HepG2 (cell line): ENCODE measurements at regions not wholly inside any gene's neighbourhood (a gene's known extent, or its start where the extent isn't known, plus 50 kb on each side); places are given as distances from the start of the nearest gene placed in this dataset.
A peak's percentile ranks its signal among the peaks of the same experiment; 100 is the strongest.

Experiments
- ATAC-seq: fragments of 200-7000 bp; cut with Tn5 transposase; 3 replicates; pipeline ENCODE4 v1.9.1; 2020; ENCODE audit warnings: mild to moderate bottlenecking, moderate library complexity
- BruUV-seq: library from RNA; stranded (reverse); fragments of 400-500 nt; replicated peaks from 2 replicates; lab custom pipeline; 2021; lab: Mats Ljungman, UMichigan
- CTCF ChIA-PET: fragments of 300-600 bp; formaldehyde crosslinking; extraction: SDS; loops from one replicate; lab custom pipeline; 2021; ENCODE audit warnings: low total read pairs, inconsistent platforms, low intra/inter-chr PET ratio; lab: Yijun Ruan, JAX
- POLR2A ChIA-PET: fragments of 350-600 bp; sonication (Branson Sonifier 250); formaldehyde crosslinking; loops from one replicate; lab custom pipeline; 2020; ENCODE audit warnings: antibody characterized with exemption, inconsistent platforms; lab: Yijun Ruan, JAX
- DNase-seq: peaks from one replicate; pipeline ENCODE4 v3.0.0-alpha.2; 2015; ENCODE audit warnings: low spot score
- FAIRE-seq: peaks from 3 replicates; lab custom pipeline; 2011; peaks lifted over from hg19 to GRCh38; lab: Jason Lieb, UNC
- H2AFZ ChIP-seq: one replicate; pipeline ENCODE4 v1.6.1; 2011; ENCODE audit warnings: low read length, inconsistent platforms
- H3K27ac ChIP-seq: fragments of 300-600 bp; 3 replicates; pipeline ENCODE4 v1.8.0; 2011; ENCODE audit warnings: mixed run types, mild to moderate bottlenecking, mixed read lengths, low read length, inconsistent platforms; ENCODE audit not compliant: insufficient read depth; ENCODE audit errors: extremely low read length
- H3K27me3 ChIP-seq, 2 experiments: fragments of 200-600 bp in 1 of 2; 2 replicates in 1 of 2; 3 replicates in 1 of 2; pipeline versions ENCODE4 v1.6.0 to v1.8.0; 2011; ENCODE audit warnings: low read length in 2 of 2, mild to moderate bottlenecking in 2 of 2, moderate library complexity in 2 of 2, inconsistent platforms in 1 of 2; ENCODE audit not compliant: insufficient read depth in 2 of 2, control insufficient read depth in 1 of 2
- H3K36me3 ChIP-seq, 2 experiments: fragments of 200-600 bp in 1 of 2; replicated peaks in 1 of 2; 2 replicates in 1 of 2; 3 replicates in 1 of 2; pipeline versions ENCODE4 v1.5.1 to v1.8.0; 2011; ENCODE audit warnings: low read length in 2 of 2, inconsistent platforms in 1 of 2; ENCODE audit not compliant: insufficient read depth in 2 of 2, control insufficient read depth in 1 of 2
- H3K4me1 ChIP-seq: 2 replicates; pipeline ENCODE4 v1.5.1; 2012; ENCODE audit warnings: low read length, inconsistent platforms; ENCODE audit not compliant: insufficient read depth
- H3K4me2 ChIP-seq: 2 replicates; pipeline ENCODE4 v1.6.0; 2011; ENCODE audit warnings: low read depth, low read length, inconsistent platforms
- H3K4me3 ChIP-seq, 3 experiments: fragments of 200-600 bp in 1 of 3; sonication (generic), shearing (Covaris generic) in 1 of 3; replicated peaks in 1 of 3; 2 replicates each; pipeline ENCODE4 v1.5.1; 2011 to 2016; ENCODE audit warnings: low read length in 3 of 3, inconsistent platforms in 2 of 3, low read depth in 2 of 3, mild to moderate bottlenecking in 2 of 3, control low read depth in 1 of 3, mixed read lengths in 1 of 3; ENCODE audit not compliant: insufficient read depth in 1 of 3
- H3K79me2 ChIP-seq: one replicate; pipeline ENCODE4 v1.6.1; 2011; ENCODE audit warnings: low read length, inconsistent platforms; ENCODE audit not compliant: insufficient read depth
- H3K9ac ChIP-seq: 2 replicates; pipeline ENCODE4 v1.6.0; 2011; ENCODE audit warnings: mild to moderate bottlenecking, low read depth, low read length, inconsistent platforms; ENCODE audit not compliant: insufficient read depth
- H3K9me3 ChIP-seq: 2 replicates; pipeline ENCODE4 v1.5.1; 2012; ENCODE audit warnings: mild to moderate bottlenecking, low read length
- H4K20me1 ChIP-seq: 2 replicates; pipeline ENCODE4 v1.6.0; 2011; ENCODE audit warnings: inconsistent platforms, mild to moderate bottlenecking, low read length, moderate library complexity; ENCODE audit not compliant: insufficient read depth
- JUND ChIP-seq: sonication (generic); formaldehyde crosslinking; IDR thresholded peaks from 2 replicates; pipeline ENCODE4 v1.8.0; 2022; ENCODE audit warnings: mild to moderate bottlenecking, missing genetic modification reagents
- MAFF ChIP-seq: IDR thresholded peaks from 2 replicates; pipeline ENCODE4 v1.6.1; 2011; ENCODE audit warnings: low read depth, low read length, improper control_type of control experiment
- MAFK ChIP-seq, 2 experiments: IDR thresholded peaks in 1 of 2; conservative IDR thresholded peaks in 1 of 2; 2 replicates each; pipeline ENCODE4 v1.6.1; 2011; ENCODE audit warnings: improper control_type of control experiment in 2 of 2, low read length in 2 of 2
- PHF21A ChIP-seq: sonication (generic); formaldehyde crosslinking; IDR thresholded peaks from 2 replicates; pipeline ENCODE4 v1.5.0; 2020; ENCODE audit warnings: mild to moderate bottlenecking, missing genetic modification reagents
- SSRP1 ChIP-seq: IDR thresholded peaks from 2 replicates; pipeline ENCODE4 v1.6.1; 2016; ENCODE audit warnings: control low read depth
- TFDP2 ChIP-seq: sonication (generic); formaldehyde crosslinking; IDR thresholded peaks from 2 replicates; pipeline ENCODE4 v1.4.0; 2020; ENCODE audit warnings: missing genetic modification reagents
- TOE1 ChIP-seq: sonication (generic); formaldehyde crosslinking; IDR thresholded peaks from 2 replicates; pipeline ENCODE4 v1.4.0; 2020; ENCODE audit warnings: mild to moderate bottlenecking, missing genetic modification reagents
- ZC3H13 ChIP-seq: sonication (generic); formaldehyde crosslinking; IDR thresholded peaks from 2 replicates; pipeline ENCODE4 v1.8.1; 2023; ENCODE audit warnings: mild to moderate bottlenecking, missing genetic modification reagents, moderate library complexity
- ZNF3 ChIP-seq: IDR thresholded peaks from 2 replicates; pipeline ENCODE4 v1.7.0; 2017; ENCODE audit warnings: inconsistent platforms
- ZNF510 ChIP-seq: sonication (generic); formaldehyde crosslinking; IDR thresholded peaks from 2 replicates; pipeline ENCODE4 v1.4.0; 2020; ENCODE audit warnings: low read depth, mild to moderate bottlenecking, missing genetic modification reagents
- WGBS: methylation state at CpG from one replicate; pipeline ENCODE4 v1.1.6; 2017; ENCODE audit warnings: low lambda C conversion rate; 5-methylcytosine and 5-hydroxymethylcytosine counted together
- in situ Hi-C: cut with HindIII; loops from 2 replicates; pipeline ENCODE4 v1.10.0; 2017; ENCODE audit warnings: low pct_unique_long_range_greater_than_20kb; ENCODE audit not compliant: extremely low pct_ligation_motif_present
- intact Hi-C: fragments of 100-400 bp; cut with micrococcal nuclease; formaldehyde crosslinking; loops from one replicate; pipeline ENCODE4 v1.10.0; 2022; ENCODE audit not compliant: unreplicated experiment
- TF ChIP-seq, protein P1 (sequence below): sonication (generic); formaldehyde crosslinking; IDR thresholded peaks from 2 replicates; pipeline ENCODE4 v1.4.0; 2020; ENCODE audit warnings: missing genetic modification reagents

- Histone ChIP-seq H3K79me2 (no peaks in the 10 kb centered on the region), H3K36me3 (no peaks in the 10 kb centered on the region), H3K4me3 (no peak overlapping the region), H3K9ac (no peak overlapping the region), H3K27me3 (no peaks in the 10 kb centered on the region; a peak in 2 of 5 replicates), H2AFZ (no peak overlapping the region)
- ChIA-PET CTCF (no interaction called here), POLR2A (no interaction called here)
- intact Hi-C loops: no loop called here
- BruUV-seq: no TSS peak
- ATAC-seq: no peak
- peak in 1 of 2 experiments; percentile 62; a peak in 3 of 4 replicates for TF ChIP-seq MAFK (conservative IDR thresholded peaks at IDR 0.05 in 1 of 2, IDR thresholded peaks at IDR 0.05 in 1 of 2; ENCODE audit: low read length in 2 of 2)
- TF ChIP-seq JUND (CRISPR knock-in tag): no peak
- peak; percentile 36; the same call in 1 of the 2 replicates for TF ChIP-seq MAFF
- no peak for TF ChIP-seq ZNF3 (CRISPR knock-in tag)
- TF ChIP-seq, all 625 proteins: peak for 2
- Histone ChIP-seq H3K4me2 (no peak overlapping the region), H4K20me1 (no peaks in the 10 kb centered on the region), H3K27ac (no peak overlapping the region), H3K9me3 (no peaks in the 10 kb centered on the region), H3K4me1 (no peaks in the 10 kb centered on the region)
- FAIRE-seq (no peak), DNase-seq (no peak)
- in situ Hi-C loops: no loop called here
- WGBS: 12% methylated on average over 6 of the region's 6 CpGs
Measured at GRCh38 chr4:17057035-17057434, 158.6 kb upstream of the LDB2 start.

- no peak overlapping the region for H3K9ac ChIP-seq
- H3K36me3 ChIP-seq: no peaks in the 10 kb centered on the region
- POLR2A ChIA-PET: no interaction called here
- ATAC-seq: no peak
- in situ Hi-C loops (no loop called here), intact Hi-C loops (no loop called here)
- no peaks in the 10 kb centered on the region for H4K20me1 ChIP-seq
- no peaks in the 10 kb centered on the region; a peak in 2 of 5 replicates for H3K27me3 ChIP-seq
- BruUV-seq: no TSS peak
- no peak for DNase-seq
- no peaks in the 10 kb centered on the region for H3K4me1 ChIP-seq
- H2AFZ ChIP-seq: no peak overlapping the region
- no peak for FAIRE-seq
- TF ChIP-seq PHF21A (CRISPR knock-in tag): no peak
- TF ChIP-seq, protein P1, sequence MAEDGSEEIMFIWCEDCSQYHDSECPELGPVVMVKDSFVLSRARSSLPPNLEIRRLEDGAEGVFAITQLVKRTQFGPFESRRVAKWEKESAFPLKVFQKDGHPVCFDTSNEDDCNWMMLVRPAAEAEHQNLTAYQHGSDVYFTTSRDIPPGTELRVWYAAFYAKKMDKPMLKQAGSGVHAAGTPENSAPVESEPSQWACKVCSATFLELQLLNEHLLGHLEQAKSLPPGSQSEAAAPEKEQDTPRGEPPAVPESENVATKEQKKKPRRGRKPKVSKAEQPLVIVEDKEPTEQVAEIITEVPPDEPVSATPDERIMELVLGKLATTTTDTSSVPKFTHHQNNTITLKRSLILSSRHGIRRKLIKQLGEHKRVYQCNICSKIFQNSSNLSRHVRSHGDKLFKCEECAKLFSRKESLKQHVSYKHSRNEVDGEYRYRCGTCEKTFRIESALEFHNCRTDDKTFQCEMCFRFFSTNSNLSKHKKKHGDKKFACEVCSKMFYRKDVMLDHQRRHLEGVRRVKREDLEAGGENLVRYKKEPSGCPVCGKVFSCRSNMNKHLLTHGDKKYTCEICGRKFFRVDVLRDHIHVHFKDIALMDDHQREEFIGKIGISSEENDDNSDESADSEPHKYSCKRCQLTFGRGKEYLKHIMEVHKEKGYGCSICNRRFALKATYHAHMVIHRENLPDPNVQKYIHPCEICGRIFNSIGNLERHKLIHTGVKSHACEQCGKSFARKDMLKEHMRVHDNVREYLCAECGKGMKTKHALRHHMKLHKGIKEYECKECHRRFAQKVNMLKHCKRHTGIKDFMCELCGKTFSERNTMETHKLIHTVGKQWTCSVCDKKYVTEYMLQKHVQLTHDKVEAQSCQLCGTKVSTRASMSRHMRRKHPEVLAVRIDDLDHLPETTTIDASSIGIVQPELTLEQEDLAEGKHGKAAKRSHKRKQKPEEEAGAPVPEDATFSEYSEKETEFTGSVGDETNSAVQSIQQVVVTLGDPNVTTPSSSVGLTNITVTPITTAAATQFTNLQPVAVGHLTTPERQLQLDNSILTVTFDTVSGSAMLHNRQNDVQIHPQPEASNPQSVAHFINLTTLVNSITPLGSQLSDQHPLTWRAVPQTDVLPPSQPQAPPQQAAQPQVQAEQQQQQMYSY (CRISPR knock-in tag): no peak
- no peak for TF ChIP-seq ZC3H13
- no peak for TF ChIP-seq ZNF510 (CRISPR knock-in tag)
- no peak for TF ChIP-seq SSRP1 (CRISPR knock-in tag)
- TF ChIP-seq TOE1 (CRISPR knock-in tag): no peak
- no peak for TF ChIP-seq TFDP2 (CRISPR knock-in tag)
- no peak overlapping the region for H3K27ac ChIP-seq
- H3K4me2 ChIP-seq: no peak overlapping the region
- WGBS: 0% methylated on average over 2 of the region's 2 CpGs
- H3K79me2 ChIP-seq: no peaks in the 10 kb centered on the region
- H3K4me3 ChIP-seq: no peak overlapping the region
- CTCF ChIA-PET: no interaction called here
- no peaks in the 10 kb centered on the region for H3K9me3 ChIP-seq
Measured at GRCh38 chr4:17055788-17056187, 157.3 kb upstream of the LDB2 start.
